ENCODE measurements at regions not wholly inside any gene's neighbourhood (a gene's known extent, or its start where the extent isn't known, plus 50 kb on each side); places are given as distances from the start of the nearest gene placed in this dataset.

DNA sequence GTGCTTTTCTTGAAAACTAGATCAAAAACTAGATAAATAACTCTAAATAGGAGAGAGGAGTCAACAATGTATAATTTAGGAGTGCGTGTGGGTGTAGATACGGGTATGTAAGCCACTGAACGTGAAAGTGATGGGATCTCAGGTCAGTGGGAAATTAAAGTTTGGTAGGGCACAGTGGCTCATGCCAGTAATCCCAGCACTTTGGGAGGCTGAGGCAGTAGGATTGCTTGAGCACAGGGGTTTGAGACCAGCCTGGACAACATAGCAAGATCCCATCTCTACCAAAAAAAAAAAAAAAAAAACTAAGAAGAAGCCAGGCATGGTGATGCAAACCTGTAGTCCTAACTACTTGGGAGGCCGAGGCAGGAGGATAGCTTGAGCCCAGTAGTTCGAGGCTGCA, 247.1 kb downstream of the ANAPC1 start:
- TF ChIP-seq, protein P1, sequence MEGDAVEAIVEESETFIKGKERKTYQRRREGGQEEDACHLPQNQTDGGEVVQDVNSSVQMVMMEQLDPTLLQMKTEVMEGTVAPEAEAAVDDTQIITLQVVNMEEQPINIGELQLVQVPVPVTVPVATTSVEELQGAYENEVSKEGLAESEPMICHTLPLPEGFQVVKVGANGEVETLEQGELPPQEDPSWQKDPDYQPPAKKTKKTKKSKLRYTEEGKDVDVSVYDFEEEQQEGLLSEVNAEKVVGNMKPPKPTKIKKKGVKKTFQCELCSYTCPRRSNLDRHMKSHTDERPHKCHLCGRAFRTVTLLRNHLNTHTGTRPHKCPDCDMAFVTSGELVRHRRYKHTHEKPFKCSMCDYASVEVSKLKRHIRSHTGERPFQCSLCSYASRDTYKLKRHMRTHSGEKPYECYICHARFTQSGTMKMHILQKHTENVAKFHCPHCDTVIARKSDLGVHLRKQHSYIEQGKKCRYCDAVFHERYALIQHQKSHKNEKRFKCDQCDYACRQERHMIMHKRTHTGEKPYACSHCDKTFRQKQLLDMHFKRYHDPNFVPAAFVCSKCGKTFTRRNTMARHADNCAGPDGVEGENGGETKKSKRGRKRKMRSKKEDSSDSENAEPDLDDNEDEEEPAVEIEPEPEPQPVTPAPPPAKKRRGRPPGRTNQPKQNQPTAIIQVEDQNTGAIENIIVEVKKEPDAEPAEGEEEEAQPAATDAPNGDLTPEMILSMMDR (IDR thresholded peaks at IDR 0.05; ENCODE audit: unreplicated experiment): no peak
- no TSS peak for BruUV-seq (replicated peaks)
- H3K4me3 Mint-ChIP-seq (ENCODE audit: unreplicated experiment): no peak overlapping the region
- peaks cover 17% of the 10 kb centered on the region for H3K4me1 Mint-ChIP-seq (ENCODE audit: insufficient read depth, unreplicated experiment)
- H3K27me3 Mint-ChIP-seq (ENCODE audit: insufficient read depth, unreplicated experiment): no peaks in the 10 kb centered on the region
- H3K27ac Mint-ChIP-seq (ENCODE audit: low read depth, unreplicated experiment): no peak overlapping the region
- CTCF ChIA-PET: no interaction called here
- DNase-seq (ENCODE audit: unreplicated experiment): no peak
- intact Hi-C loops (cut with micrococcal nuclease): no loop called here
- H3K36me3 Mint-ChIP-seq (ENCODE audit: insufficient read depth, unreplicated experiment): no peaks in the 10 kb centered on the region
- POLR2A ChIA-PET: no interaction called here
- H3K9me3 Mint-ChIP-seq (ENCODE audit: unreplicated experiment): peaks cover 21% of the 10 kb centered on the region

DNA sequence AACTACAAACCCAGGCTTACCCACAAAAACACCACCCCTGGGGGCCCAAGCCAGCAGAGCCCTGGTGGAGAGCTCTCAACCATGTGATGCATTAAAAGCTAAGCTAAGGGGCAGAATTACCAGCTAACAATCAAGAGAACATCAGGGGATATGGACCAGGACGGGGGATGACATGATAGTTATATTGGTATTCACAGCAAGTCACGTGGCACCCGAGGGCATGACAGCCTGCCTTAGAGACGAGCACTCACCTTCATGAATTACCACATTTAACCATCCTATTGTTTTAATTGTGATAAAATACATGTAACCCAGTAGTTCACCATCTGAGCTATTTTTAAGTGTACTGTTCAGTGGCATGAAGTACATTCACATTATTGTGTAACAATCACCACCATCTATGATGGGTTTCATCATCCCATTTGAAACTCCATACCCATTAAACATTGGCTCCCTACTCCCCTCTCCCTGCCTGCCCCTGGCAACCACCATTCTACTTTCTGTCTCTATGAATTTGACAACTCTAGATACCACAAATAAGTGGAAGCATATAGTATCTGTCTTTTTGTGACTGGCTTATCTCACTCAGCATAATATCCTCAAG, 245.6 kb downstream of the ANAPC1 start:
- Mint-ChIP-seq H3K27ac (ENCODE audit: low read depth, unreplicated experiment) (no peak overlapping the region), H3K4me1 (ENCODE audit: insufficient read depth, unreplicated experiment) (peaks cover 17% of the 10 kb centered on the region), H3K4me3 (ENCODE audit: unreplicated experiment) (no peak overlapping the region), H3K9me3 (ENCODE audit: unreplicated experiment) (peaks cover 21% of the 10 kb centered on the region), H3K27me3 (ENCODE audit: insufficient read depth, unreplicated experiment) (no peaks in the 10 kb centered on the region), H3K36me3 (ENCODE audit: insufficient read depth, unreplicated experiment) (no peaks in the 10 kb centered on the region)
- intact Hi-C loops (cut with micrococcal nuclease): no loop called here
- ChIA-PET CTCF (interaction anchor here (1.0 to 1.1 kb wide), 2 partner anchors 14 to 21 kb away, joined by 4 read pairs; no protein-coding TSS in a partner anchor), POLR2A (interaction anchor here (3.4 to 3.6 kb wide), 2 partner anchors 14 to 22 kb away, joined by 22 to 44 read pairs; no protein-coding TSS in a partner anchor)
- TF ChIP-seq, protein P1 (IDR thresholded peaks at IDR 0.05; ENCODE audit: unreplicated experiment): no peak
- no TSS peak for BruUV-seq (replicated peaks)
- DNase-seq (ENCODE audit: unreplicated experiment): no peak

DNA sequence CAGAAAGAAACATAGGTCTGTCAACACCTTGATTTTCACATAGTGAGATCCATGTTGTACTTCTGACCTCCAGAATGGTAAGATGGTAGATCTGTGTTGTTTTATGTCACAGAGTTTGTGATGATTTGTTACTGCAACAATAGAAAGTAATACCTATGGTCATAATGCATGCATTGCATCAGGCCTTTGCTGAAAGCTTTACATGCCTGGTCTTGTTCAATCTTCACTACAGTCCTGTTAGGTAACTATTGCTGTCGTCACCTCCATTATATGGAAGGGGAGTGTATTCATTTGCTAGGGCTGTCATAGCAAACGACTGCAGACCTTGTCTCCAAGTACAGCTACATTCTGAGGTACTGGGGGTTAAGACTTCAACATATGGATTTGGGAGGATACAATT, 243.5 kb downstream of the ANAPC1 start:
- TF ChIP-seq, protein P1 (IDR thresholded peaks at IDR 0.05; ENCODE audit: unreplicated experiment): no peak
- Mint-ChIP-seq H3K27ac (ENCODE audit: low read depth, unreplicated experiment) (peak overlapping the region; percentile 5), H3K36me3 (ENCODE audit: insufficient read depth, unreplicated experiment) (no peaks in the 10 kb centered on the region), H3K4me3 (ENCODE audit: unreplicated experiment) (no peak overlapping the region), H3K4me1 (ENCODE audit: insufficient read depth, unreplicated experiment) (peaks cover 12% of the 10 kb centered on the region), H3K9me3 (ENCODE audit: unreplicated experiment) (peaks cover 21% of the 10 kb centered on the region), H3K27me3 (ENCODE audit: insufficient read depth, unreplicated experiment) (no peaks in the 10 kb centered on the region)
- BruUV-seq (replicated peaks): no TSS peak
- ChIA-PET POLR2A (interaction anchor here (1.1 to 3.6 kb wide), 10 partner anchors 9 to 58 kb away, joined by 3 to 44 read pairs (median 8); no protein-coding TSS in a partner anchor), CTCF (interaction anchor here (0.6 to 1.4 kb wide), 3 partner anchors 22 to 461 kb away, joined by 3 to 6 read pairs (median 3); no protein-coding TSS in a partner anchor)
- intact Hi-C loops (cut with micrococcal nuclease): no loop called here
- peak; percentile 92 for DNase-seq (ENCODE audit: unreplicated experiment)

DNA sequence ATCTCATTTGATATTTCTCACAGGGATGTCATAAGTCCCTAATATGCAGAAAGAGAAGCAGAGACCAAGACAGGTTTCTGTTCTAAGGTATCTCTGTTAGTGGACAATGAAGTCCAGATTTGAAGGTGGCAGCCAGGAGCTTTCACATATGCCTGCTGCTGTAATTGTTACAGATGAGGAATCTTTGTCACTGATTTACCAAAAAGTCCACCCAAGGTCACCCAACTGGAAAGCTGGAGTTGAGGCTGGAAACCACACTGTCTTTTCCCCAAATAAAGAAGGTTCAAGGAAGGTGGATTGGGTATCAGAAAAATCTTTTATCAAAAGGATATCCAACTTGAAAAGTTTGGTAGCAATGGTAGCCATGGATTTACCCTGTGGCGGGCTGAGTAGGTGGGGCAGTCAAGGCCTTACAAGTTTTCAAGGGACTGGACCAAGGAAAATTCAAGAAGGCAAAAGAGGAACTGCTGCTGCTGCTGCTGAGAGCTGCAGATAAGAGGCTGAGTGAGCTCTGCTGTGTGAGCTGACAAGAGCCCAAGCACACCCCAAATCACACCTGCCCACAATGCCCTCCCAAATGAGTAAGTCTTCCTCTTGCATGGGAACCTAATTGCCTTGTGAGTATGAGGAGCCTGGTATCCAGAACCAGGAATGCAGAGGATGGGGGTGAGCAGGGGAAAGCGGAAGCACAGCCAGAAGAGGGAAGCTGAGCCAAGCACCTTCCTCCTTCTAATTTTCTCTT, 241.2 kb downstream of the ANAPC1 start:
- no peak for DNase-seq (ENCODE audit: unreplicated experiment)
- ChIA-PET POLR2A (interaction anchor here (0.7 to 1.1 kb wide), 4 partner anchors 10 to 56 kb away, joined by 3 read pairs; no protein-coding TSS in a partner anchor), CTCF (interaction anchor here (0.6 kb wide), 1 partner anchor 831 kb away, joined by 4 read pairs; no protein-coding TSS in a partner anchor)
- Mint-ChIP-seq H3K27ac (ENCODE audit: low read depth, unreplicated experiment) (no peak overlapping the region), H3K4me3 (ENCODE audit: unreplicated experiment) (no peak overlapping the region), H3K4me1 (ENCODE audit: insufficient read depth, unreplicated experiment) (peaks cover 12% of the 10 kb centered on the region), H3K27me3 (ENCODE audit: insufficient read depth, unreplicated experiment) (no peaks in the 10 kb centered on the region), H3K36me3 (ENCODE audit: insufficient read depth, unreplicated experiment) (no peaks in the 10 kb centered on the region), H3K9me3 (ENCODE audit: unreplicated experiment) (peaks cover 32% of the 10 kb centered on the region)
- no TSS peak for BruUV-seq (replicated peaks)
- TF ChIP-seq, protein P1 (IDR thresholded peaks at IDR 0.05; ENCODE audit: unreplicated experiment): no peak
- intact Hi-C loops (cut with micrococcal nuclease): no loop called here

All from MCF 10A (cell line).